ENCODE measurements at regions not wholly inside any gene's neighbourhood (a gene's known extent, or its start where the extent isn't known, plus 50 kb on each side); places are given as distances from the start of the nearest gene placed in this dataset.

GRCh38 chr4:44914223-44914622 is 187.9 kb upstream of the GNPDA2 start:
- DNase-seq, result no peak

DNA sequence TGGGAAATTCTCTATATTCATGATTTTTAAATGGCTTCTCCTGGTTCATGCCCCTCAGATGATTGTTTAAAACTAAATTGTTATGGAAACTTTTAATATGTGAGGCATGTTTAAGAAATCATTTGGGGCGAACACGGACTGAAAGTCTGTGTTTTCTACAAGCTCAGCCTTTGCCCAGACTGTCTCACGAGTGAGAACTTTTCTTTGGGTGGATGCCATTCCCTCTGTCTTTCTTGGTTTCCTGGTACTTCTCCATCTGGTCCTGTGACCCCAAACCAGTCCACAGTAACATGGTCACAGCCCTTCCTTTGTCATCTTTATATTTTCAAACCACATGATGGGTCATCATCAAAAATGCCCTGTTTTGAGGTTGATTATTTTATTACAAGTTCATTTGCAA is 186.6 kb upstream of the GNPDA2 start:
- no peak for DNase-seq

GRCh38 chr4:44908565-44908964 is 182.2 kb upstream of the GNPDA2 start:
- DNase-seq, result no peak

GRCh38 chr4:44872246-44872645 is 145.9 kb upstream of the GNPDA2 start:
- no peak for DNase-seq

- DNase-seq, result no peak
Measured at GRCh38 chr4:44871133-44871532, 144.8 kb upstream of the GNPDA2 start.

DNA sequence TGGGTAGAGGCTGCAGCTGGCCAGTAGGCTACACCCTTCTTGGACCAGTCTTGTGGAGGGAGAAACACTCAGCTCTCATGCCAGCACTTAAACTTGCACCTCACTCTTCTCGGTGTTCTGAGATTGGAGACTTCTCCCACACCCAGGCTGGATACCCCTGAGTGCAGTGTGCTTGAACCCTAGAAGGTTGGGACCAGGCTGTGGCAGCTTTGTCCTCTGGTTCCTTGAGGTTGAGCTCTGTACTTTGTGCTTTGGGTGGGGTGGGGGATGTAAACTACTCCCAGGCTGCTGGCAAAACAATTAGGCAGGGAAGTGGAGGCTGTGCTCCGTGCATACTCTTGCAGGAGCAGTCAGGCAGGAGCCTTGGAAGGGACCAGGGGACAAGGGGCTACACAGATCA is 143.6 kb upstream of the GNPDA2 start:
- DNase-seq, result no peak

- no peak for DNase-seq
Measured at GRCh38 chr4:44869222-44869882, 143.0 kb upstream of the GNPDA2 start.

- DNase-seq, result no peak
Measured at GRCh38 chr4:44861756-44862155, 135.4 kb upstream of the GNPDA2 start.

GRCh38 chr4:44859477-44859876 is 133.1 kb upstream of the GNPDA2 start:
- DNase-seq, result no peak

GRCh38 chr4:44848466-44848865 is 122.1 kb upstream of the GNPDA2 start:
- DNase-seq, result peak; percentile 32

DNA sequence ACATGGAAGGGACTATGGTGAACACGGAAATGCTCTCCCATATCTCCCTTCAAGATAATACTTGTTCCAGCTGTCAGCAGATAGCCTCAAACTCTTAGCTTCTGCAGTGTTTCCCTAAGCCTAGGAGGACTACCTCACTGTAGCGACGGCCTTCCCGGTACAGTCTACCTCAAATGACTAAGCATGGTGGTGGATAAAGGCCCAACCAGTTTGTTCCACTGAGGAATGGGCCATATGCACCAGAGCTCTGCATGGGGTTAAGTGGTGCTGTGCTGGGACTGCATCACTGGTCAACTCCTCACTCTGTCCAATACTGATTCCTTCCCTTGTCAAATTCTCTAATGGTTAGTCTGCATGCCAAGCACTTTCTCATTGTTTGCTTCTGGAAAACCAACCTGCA is 119.6 kb upstream of the GNPDA2 start:
- no peak for DNase-seq

- DNase-seq, result no peak
Measured at GRCh38 chr4:44845309-44845708, 119.0 kb upstream of the GNPDA2 start.

GRCh38 chr4:44842531-44842930 is 116.2 kb upstream of the GNPDA2 start:
- no peak for DNase-seq

DNA sequence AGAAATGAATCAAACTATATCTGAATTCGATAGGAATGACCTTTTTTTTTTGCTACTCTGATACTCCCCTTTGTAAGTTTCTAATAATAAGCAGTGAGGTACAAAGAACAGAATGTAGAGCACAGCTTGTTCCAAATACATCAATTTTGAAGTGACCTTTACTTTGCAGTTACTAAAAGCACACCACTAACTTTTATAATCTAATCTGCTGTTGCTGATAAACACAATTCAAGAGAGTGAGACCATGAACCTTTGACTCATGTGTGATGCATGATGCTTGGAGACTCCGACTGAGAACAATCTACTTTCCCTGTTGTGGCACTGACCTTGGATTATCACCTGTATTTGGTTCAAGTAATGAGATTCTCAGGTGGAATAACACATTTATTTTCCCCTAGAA is 91.6 kb upstream of the GNPDA2 start:
- DNase-seq, result no peak

DNA sequence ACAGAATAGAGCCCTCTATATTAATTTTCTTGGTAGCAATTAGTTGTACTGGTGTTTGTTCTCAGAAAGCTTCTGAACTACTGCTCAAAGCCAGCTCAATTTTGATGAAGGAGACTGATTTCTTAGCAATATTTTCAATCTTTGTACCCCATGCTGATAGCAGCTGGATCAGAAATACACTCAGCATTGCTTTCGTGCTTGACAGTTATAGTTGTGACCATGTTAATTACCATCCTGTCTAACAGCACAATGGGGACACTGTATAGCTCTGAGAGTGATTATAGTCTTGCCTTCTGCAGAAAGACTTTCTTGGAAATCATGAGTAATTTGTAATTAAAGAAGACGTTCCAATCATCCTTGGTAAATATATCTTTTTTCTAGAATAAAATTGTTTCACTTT is 79.7 kb upstream of the GNPDA2 start:
- DNase-seq, result peak; percentile 62

DNA sequence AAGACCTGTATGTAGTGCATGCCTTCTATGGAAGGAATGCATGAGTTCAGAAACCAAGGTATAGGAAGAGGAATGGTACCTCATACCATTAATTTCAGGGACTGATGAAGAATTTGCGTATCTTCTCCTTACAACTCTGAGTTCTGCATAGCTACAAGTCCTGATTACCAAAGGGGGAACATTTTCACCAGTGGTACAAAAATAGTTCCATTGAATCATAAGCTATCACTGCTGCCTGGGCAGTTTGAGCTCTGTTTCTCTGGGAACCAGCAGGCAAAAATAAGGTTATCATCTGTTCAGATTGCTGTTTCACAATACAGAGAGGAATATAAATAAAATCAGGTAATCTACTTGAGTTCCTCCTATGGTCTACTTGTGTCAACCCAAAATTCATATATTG is 77.9 kb upstream of the GNPDA2 start:
- no peak for DNase-seq

GRCh38 chr4:44801384-44801783 is 75.0 kb upstream of the GNPDA2 start:
- DNase-seq, result no peak

- no peak for DNase-seq
Measured at GRCh38 chr4:44791831-44792230, 65.5 kb upstream of the GNPDA2 start.

DNA sequence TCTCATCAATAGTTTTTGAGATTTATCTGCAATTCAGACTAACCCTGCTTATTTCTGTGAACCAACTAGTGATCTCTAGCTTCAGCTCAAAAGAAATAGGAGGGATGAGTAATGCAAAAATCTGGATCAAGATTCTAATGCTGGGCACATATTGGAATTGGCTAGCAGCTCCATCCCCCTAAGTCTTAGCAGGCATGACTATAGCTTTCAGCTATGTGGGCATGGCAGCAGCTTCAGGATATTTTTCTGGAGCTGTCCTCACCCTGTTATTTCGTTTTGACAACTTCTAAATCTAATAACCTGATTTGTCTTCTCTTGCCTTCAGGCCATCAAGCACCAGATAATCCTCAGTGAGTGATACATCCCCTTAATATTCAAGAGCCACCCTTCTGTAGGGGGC is 50.8 kb upstream of the GNPDA2 start:
- DNase-seq, result no peak
